DMS53 (cell line): ENCODE measurements at regions not wholly inside any gene's neighbourhood (a gene's known extent, or its start where the extent isn't known, plus 50 kb on each side); places are given as distances from the start of the nearest gene placed in this dataset.

Experiments used
- DNase-seq: peaks from one replicate; lab custom pipeline; 2025; lab: John Stamatoyannopoulos, UW

DNA sequence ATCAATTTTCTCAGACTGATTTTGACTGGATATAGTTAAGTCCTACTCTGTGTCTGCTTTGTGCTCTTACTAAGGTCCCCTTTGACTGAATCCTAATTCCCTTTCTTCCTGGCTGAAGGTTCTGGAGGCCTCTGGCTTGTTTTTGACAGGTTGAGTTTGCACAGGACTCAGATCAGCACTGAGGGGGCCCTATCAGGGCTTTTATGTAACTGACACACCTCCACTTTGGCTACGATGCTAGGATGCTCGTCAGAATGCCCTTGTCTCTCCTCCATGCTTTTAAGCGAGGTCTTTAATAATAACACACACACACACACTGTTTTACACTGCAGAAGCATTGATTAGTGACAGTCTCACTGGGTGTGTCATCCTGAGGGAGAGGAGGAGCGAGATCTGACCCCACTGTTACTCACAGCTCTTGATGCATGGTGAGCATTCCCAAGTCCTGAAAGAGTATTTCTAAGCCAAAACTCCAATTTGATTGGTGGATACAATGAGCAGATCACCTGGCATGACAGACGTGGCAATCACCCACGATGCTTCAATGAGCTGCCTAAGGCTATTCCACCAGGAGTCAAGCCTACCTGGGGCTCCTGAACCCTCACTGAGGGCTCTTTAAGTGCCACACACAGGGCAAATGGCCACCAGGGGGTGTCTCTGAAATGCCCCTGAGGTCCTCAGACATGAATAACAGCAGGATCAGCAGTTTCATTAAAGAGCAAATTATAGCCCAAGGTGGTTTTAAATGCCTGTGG, 130.4 kb upstream of the CPEB2 start:
- DNase-seq, result peak; percentile 72

DNA sequence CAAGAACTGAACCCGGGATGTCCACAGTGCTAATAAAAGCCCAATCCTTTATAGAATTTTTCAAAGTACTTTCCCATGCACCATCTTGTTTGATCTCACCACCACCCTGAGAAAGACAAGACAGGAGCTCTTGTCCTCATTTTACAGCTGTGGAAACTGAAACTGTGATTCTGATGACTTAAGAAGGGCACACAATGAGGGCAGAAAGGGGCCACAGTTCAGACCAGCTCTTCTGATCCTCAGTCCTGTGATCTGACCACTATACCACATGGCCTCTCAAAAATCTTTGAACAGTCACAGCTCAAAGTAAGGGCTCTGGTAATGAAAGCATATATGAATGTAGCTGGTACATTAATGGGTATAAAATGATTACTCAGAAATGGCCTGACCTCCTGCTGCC, 127.3 kb upstream of the CPEB2 start:
- no peak for DNase-seq

DNA sequence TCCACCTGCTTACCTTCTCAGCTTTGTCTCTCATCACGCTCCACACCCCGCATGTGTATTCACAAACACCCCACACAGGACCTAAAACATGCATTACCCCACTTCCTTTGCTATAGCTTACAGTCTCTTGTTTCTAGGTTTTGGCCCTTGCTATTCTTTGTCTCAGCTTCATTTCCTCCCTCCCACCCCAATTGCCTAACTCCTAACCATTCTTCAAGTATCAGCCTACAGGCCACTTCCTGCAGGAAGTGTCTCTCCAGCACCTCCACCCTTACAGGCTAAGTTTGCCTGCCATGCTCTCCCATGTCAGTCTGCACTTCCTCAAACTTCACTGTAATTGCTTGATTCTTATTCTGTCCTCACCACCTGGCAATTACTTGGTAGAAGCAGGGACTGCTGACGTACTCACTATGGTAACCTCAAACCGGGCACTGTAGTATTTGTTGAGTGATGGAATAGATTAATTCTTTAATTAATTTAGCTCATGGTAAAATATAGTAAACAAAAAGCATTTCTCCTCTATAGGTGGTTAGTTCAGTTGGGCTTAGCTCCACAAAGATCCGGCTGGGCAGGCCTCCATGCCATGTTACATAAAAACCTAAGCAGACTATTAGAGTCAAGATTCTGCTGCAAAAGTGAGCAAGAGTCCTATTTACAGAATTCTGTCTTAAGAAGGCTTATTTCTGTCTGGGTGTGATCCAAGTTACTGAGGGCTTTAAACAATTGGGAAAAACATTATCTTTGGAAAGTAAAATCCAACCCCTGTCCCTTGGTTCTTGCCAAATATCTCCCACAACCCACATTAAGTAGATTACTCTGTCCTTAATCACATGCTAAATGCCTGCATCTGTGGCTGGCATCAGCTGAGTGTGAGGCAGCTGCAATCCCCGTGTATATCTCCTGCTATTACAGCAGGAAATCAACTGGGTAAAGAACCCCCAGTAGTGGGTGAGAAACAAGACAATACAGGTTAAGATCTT, 124.7 kb upstream of the CPEB2 start:
- DNase-seq, result no peak

DNA sequence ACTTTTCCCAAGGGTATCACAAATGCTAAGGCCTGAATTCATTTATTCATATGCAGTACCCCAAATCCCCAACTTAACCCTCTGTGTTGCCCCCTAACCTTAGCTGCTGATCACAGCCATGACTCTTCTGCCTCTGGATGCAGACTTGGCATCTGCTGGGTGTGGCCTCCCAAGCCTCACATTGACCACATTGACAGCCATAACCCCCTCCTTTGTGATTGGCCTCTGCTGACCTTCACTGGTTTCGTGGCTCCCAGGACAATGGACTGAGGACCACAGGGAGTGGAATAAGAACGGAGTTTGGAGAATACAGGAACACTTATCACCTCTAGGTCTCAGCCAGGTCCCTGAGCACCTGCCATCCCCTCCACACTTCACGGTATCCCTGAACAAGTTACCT, 123.6 kb upstream of the CPEB2 start:
- DNase-seq, result no peak

DNA sequence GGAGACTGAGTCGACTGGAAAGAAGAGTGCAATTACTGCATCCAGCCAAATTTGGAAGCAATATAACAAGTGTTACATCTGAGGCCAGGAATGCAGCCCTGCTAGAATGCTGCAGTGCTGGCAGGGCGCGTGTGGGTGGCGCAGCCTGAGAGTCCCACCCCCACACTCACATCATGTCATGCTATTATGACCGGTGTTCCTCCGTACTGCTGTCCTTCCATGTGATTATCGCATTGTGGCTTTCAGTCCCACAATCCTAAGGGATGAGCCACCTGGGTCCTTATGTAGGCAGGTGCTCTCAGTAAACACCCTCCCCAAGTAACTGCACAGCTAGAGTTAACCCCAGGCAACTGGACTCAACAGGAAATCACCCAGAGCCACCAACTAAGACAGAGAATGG, 122.6 kb upstream of the CPEB2 start:
- peak; percentile 97 for DNase-seq

DNA sequence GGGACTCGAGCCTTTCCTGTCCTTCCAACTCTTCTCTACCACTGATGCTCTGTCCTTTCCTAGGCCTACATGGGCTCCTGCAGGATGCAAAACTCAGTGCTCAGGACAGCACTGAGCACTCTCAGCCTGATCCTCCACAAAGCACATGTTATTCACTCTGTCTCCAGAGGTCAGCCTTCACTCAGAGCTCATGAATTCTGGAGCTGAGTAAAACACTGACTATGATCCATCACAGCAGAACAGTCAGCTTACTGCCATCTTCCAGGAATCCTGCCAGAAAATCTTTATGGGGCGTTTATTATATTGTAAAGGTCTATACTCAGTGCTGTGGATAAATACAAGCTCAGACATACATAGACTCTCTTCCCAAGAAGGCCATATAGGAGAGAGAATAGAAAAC, 121.5 kb upstream of the CPEB2 start:
- no peak for DNase-seq

DNA sequence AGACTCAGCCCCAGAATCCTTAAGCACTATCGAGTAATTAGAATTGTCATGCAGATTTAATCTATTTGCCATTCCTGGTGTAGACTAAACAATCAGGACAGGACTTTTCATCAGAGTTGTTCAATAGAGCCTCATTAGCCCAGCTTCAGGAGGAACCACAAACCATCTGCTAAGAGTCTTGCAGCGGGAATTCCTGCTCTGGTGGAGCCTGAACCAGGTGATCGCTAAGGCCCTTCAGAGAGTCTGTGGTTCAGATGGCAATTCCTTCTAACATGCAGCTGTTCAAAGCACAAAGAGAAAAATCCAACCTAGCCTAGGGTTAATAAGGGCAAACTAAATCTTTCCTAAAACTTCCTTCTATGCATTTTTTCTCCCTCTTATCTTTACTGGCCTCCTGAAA, 119.1 kb upstream of the CPEB2 start:
- DNase-seq, result no peak

DNA sequence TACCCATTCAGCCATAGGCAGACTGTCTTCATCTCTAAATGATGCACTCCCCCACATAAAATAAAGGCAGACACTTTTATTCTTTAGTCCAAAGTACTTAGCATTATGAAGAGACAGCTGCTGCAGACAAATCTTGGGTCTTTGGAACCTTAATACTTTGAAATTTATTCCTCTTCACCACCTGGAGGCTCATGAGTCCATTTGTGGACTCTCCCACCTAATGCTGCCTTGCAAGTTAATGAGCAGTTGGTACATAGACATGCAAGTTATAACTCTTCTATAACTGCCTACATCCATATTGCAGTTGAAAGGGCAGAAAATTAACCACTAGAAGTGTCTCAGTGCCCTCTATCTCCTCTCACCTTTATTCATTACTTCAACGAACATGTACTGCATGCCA, 118.6 kb upstream of the CPEB2 start:
- no peak for DNase-seq

DNA sequence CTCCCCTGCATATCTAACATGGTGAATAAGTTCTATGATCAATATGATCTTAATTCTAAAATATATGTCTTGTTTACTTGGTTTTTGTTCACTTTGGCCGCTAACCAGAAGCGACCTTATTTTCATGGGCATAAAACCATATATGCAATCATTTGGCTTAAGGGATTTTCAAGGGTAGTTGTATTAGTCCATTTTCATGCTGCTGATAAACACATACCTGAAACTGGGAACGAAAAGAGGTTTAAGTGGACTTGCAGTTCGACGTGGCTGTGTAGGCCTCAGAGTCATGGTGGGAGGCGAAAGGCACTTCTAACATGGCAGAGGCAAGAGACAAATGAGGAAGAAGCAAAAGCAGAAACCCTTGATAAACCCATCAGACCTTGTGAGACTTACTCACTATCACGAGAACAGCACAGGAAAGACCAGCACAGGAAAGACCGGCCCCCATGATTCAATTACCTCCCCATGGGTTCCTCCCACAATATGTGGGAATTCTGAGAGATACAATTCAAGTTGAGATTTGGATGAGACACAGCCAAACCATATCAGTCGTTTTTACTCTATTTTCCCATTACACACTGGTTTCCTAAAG, 114.3 kb upstream of the CPEB2 start:
- no peak for DNase-seq

DNA sequence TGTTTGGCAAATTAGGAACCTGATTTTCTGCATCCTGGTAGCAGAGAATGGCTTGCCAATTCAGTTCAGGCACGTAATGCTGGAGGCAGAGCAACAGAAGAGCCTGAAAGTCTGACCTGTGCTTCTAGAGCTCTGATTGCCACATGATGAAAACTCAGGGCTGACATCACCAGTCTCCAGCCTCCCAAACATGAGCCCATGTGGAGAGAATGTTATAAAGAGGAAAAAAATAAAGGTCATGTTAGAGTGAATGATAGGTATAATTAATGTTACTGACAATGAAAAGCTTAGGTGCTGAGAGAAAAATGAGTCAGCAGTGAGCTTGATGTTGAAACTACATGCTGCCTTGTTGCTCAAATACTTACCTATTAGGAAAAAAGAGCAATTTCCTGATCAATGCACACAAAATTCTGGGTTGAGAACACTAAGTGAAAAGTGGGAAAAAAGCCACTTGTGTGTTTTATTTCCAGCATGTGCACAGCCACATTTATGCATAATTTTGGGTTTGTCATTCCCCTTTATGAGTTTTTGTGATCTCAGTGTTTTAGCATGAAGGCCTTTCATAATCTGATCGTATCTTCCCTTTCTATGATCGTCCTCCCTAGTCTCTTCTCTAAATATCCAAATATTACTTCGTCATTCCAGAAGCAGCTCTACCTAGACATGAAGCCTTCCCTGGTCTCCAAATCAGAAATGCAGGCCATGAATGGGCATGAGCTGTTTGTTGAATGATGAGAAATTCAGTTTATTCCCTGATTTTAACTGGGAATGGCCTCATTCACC, 113.3 kb upstream of the CPEB2 start:
- DNase-seq, result no peak

DNA sequence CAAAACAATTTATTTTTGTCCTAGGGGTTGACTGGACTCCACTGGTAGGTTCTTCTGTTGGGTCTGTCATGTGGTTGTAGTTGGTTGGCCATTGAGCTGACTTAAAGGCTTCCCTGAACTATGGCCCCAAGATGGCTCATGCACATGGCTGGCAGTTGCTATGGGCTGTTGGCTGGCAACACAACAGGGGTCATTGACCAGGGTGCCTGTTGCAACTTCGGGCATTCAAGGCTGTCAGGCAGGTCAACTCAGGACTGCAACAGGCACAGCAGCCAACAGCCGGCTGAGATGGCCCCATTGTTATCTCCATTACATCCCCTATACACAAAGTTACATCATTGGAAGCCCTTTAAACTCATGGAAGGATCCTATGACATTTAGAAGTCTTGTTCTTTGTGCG, 109.7 kb upstream of the CPEB2 start:
- DNase-seq, result no peak

DNA sequence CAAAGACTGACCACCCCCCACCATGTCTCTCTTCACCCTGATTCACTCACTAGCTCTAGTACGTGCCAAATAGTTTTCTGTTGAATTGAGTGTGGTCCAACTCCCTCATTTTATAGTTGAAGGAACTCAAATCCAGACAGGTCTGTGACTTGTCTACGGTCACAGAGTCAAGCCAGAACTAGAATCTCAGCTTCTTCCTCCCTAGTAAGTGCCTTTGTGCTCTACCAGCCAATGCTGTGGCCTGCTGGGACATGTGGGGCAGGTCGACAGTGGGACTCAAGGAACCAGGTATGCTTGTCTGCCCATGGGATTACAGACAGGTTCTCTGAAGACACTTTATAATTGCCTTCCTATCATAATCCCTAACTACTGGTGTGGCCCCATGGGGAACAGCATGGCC, 108.6 kb upstream of the CPEB2 start:
- DNase-seq, result no peak

DNA sequence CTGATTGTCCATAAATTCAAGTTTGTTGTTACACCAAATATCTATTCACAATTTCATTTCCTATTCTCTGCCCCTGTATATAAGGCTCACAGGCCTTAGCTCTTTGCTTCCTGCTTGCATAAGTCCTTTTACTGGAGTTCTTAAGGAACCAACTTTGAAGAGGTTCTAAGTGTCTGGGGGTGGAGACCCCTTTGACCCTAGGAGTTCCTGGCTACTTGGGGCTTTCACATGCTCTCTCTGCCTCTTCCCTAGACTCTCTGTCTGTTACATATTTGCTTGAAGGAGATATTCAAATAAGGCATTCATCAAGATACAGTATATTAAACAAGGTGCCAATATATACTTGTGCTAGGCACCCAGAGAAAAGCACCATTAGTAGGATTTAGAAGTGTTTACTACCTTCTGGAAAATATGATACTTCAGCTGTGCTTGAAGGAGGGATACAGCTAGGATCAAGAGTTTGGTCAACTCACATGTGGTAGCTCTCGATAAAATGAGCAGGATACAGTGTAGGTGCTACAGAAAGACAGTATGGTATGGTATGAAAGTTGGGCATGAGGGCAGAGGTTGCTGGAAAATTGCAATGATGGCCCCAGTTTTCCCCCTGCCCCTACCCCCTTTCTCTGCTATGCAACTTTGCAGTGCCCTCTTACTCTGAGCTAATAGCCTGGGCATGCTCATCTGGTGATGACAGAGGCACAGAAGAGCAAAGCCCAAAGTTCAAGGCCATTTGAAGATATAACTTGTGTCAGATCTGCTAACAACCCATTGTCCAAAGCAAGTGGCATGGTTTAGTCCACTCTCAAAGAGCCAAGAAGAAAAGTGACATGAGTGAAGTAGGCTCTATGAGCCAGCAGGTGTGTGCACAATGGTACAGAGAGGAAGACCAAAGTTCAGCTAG, 107.6 kb upstream of the CPEB2 start:
- DNase-seq, result no peak

DNA sequence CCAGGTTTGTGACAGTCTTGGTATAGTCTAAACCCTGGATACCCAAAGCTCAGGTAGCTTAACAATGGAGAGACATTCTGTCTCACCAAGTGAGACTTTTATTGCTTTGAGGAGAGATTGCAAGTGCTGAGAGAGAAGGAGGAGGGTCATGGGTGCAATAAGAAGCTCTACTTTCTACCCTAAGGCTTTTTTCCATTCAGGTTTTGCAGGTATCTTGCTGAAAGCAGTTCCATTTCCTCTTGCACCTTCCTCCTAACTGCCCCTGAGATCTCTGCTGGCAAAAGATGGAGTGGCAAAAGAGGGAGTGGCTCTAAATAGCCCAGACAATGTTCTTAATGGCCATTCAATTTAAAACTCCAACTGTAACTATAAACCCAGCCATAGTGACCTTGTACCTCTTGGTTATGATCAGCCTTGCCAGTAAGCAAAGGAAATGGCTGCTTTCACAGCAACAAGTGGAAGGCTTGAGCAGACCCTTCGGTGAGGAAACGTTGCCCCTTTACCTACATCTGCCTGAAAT, 105.6 kb upstream of the CPEB2 start:
- no peak for DNase-seq

DNA sequence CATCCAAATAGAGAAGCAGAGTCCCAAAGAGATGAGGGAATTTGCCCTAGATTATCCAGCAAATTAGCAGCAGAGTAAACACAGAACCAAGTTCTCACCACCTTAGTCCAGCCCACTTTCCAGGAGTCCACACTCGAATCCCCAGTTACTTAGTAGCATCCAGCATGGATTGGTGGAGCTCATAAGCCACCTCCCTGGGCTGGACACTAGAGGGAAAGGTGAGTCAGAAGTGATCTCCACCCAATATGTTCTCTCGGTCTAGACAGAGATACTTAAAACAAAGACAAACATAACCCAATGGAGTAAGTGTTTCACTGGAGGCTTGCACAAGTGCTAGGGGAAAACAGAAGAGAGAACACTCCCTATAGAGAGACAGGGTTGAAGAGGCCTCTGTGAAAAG, 105.1 kb upstream of the CPEB2 start:
- DNase-seq, result peak; percentile 88

DNA sequence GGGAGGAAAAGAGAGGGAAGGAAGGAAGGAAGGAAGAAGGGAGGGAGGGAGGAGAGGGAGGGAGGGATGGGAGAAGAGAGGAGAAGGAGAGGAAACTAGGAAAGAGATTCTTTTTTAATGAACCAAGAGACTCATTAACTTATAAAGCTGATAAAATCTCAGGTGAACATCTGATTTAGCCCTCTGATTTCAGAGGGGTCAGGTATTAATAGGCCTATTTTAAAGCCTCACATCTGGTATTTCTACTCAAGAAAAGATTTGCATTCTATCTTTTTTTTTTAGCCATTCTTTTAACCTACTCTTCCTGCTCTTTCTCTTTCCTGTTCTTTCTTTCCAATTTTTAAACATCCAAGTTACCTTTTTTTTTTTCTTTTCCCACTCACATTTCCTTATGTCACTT, 103.3 kb upstream of the CPEB2 start:
- no peak for DNase-seq

DNA sequence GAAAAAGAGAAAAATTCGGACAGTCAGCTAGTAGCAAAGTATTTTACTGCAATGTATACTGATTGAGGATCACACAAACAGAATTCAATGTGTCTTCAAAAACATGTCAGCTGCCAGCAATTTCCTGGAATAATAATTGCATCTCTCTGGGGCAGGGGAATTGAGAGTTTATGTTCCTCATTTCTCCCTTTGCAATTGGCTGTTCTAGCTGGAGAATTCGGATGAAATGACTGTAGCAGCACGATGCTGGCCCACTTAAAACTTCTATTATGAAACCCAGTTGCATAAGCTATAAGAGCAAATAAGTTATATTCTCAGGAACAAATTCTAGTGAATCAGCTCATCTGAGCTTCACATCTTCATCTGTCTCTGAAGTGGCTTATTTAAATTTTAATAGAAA, 99.9 kb upstream of the CPEB2 start:
- no peak for DNase-seq

DNA sequence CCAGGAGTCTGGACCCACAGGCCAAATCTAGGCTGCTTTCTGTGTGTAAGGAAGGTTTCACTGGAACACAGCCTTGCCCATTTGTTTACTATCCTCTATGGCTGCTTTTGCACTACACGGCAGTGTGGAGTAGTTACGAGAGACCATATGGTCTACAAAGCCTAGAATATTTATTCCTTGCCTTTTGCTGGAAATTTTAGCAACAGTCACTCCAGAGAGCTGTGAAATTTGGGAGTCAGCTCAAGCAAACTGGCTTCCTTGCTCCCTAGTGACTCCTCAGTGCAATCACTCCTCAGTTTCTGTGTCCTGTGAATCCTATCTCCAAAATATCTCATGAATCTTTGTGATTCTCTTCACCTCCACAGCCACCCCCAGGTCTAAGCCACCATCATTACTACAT, 99.0 kb upstream of the CPEB2 start:
- no peak for DNase-seq

DNA sequence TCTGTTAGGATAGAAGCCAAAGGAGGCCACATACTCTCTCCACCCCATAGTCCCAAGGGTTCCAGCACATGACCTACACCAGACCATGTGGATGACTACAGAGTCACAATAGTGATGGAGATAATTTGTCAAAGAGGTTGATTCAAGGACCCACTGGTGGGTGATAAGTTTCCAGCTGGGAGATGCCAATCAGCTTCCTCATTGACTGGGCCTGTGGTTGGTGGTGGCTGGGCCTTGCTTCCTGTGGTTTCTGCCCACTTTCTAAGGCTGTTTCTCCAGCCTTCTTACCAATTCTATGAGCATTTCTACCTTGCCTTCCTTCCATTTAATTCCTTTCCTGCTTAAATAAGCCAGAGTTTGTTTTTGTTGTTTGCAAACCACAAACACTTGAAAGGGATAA, 95.5 kb upstream of the CPEB2 start:
- peak; percentile 60 for DNase-seq

DNA sequence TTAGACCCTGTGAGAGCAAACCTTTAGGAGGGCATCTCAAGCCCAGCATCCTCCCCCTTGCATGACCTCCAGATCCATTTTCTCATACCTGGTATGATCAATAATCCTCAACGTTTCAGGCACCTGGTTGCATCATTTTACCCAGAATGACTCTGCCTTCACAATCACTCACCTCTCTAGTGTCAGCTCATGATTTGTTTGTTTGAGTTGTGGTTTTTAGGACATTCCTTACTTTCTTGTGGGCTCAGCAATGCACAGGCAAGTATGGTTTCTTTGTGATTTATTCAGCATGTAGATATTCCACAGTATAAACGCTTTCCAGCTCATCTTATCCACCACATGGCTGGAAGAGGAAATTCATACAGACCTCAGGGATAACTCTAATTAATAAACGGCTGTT, 93.6 kb upstream of the CPEB2 start:
- peak; percentile 36 for DNase-seq

DNA sequence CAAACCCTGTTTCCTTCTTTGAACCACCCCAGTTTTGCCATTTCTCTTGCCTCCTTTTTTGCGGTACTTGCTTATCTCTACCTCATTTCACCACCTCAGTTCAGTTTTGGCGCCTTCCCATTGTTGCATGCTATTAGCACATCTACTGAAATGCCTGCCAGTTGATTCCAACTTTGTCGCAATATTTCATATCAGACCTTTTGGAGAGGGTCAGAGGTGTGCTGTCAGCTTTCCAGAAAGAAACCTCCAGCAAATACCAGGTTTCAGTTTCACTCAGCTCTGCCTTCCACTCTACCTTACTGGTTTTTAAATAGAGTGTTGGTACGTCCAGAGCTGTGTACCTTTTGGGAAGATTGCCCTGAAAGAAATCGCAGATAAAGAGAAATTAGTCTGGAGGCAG, 91.9 kb upstream of the CPEB2 start:
- DNase-seq, result no peak
